ENCODE measurements at regions not wholly inside any gene's neighbourhood (a gene's known extent, or its start where the extent isn't known, plus 50 kb on each side); places are given as distances from the start of the nearest gene placed in this dataset.

GRCh38 chr17:72380737-72381136 lies 259.9 kb downstream of the SOX9 start:
- TF ChIP-seq EZH2 (optimal IDR thresholded peaks at IDR 0.05; ENCODE audit: low read depth, low read length) (no peak), EZH2phosphoT487 (IDR thresholded peaks at IDR 0.05; ENCODE audit: low read length) (no peak)
- TF ChIP-seq, protein P1, sequence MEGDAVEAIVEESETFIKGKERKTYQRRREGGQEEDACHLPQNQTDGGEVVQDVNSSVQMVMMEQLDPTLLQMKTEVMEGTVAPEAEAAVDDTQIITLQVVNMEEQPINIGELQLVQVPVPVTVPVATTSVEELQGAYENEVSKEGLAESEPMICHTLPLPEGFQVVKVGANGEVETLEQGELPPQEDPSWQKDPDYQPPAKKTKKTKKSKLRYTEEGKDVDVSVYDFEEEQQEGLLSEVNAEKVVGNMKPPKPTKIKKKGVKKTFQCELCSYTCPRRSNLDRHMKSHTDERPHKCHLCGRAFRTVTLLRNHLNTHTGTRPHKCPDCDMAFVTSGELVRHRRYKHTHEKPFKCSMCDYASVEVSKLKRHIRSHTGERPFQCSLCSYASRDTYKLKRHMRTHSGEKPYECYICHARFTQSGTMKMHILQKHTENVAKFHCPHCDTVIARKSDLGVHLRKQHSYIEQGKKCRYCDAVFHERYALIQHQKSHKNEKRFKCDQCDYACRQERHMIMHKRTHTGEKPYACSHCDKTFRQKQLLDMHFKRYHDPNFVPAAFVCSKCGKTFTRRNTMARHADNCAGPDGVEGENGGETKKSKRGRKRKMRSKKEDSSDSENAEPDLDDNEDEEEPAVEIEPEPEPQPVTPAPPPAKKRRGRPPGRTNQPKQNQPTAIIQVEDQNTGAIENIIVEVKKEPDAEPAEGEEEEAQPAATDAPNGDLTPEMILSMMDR (IDR thresholded peaks at IDR 0.05; ENCODE audit: low read length): no peak
